Aorta (tissue), 5 donors: ENCODE measurements at regions not wholly inside any gene's neighbourhood (a gene's known extent, or its start where the extent isn't known, plus 50 kb on each side); places are given as distances from the start of the nearest gene placed in this dataset.

Source experiments
- ATAC-seq: fragments of 200-7000 bp; cut with Tn5 transposase; one replicate; pipeline ENCODE4 v1.9.1; 2022; ENCODE audit warnings: moderate library complexity; ENCODE audit not compliant: low FRiP score
- DNase-seq, 2 donors: peaks; one replicate each; pipeline ENCODE4 v3.0.0-alpha.2; 2020
- H3K27ac ChIP-seq, 2 donors: one replicate each; pipeline ENCODE4 v1.5.1; 2013; ENCODE audit warnings: low read length in 2 of 2, mild to moderate bottlenecking in 2 of 2, moderate library complexity in 2 of 2, control low read depth in 1 of 2, inconsistent platforms in 1 of 2, low read depth in 1 of 2
- H3K27me3 ChIP-seq, 2 donors: one replicate each; pipeline ENCODE4 v1.6.1; 2013; ENCODE audit warnings: control low read depth in 1 of 2, low read length in 1 of 2, mild to moderate bottlenecking in 1 of 2, moderate library complexity in 1 of 2; ENCODE audit not compliant: insufficient read depth in 2 of 2, control insufficient read depth in 1 of 2
- H3K36me3 ChIP-seq, 2 donors: one replicate each; pipeline ENCODE4 v1.6.1; 2013; ENCODE audit warnings: control low read depth in 1 of 2, low read length in 1 of 2, mild to moderate bottlenecking in 1 of 2; ENCODE audit not compliant: insufficient read depth in 2 of 2, control insufficient read depth in 1 of 2
- H3K4me1 ChIP-seq, 2 donors: one replicate each; pipeline ENCODE4 v1.6.1; 2013; ENCODE audit warnings: low read length in 2 of 2, control low read depth in 1 of 2, mild to moderate bottlenecking in 1 of 2, moderate library complexity in 1 of 2; ENCODE audit not compliant: insufficient read depth in 2 of 2, control insufficient read depth in 1 of 2
- H3K4me3 ChIP-seq, 2 donors: one replicate each; pipeline ENCODE4 v1.5.1; 2013; ENCODE audit warnings: low read length in 2 of 2, control low read depth in 1 of 2, mild to moderate bottlenecking in 1 of 2
- H3K9me3 ChIP-seq: one replicate; pipeline ENCODE4 v1.6.1; 2013; ENCODE audit warnings: mild to moderate bottlenecking, low read length; ENCODE audit not compliant: control insufficient read depth
- WGBS, 2 donors: extraction: QIAGEN DNeasy Blood & Tissue Kit; methylation state at CpG; one replicate each; pipeline ENCODE4 v1.1.7; 2013; 5-methylcytosine and 5-hydroxymethylcytosine counted together
- intact Hi-C, 2 donors: fragments of 100-400 bp; cut with DNase I; formaldehyde crosslinking; loops; one replicate each; pipeline versions ENCODE4 v1.14.2 to v1.15.0; 2022
- donor health status: healthy with polysubstance abuse.
- donor health status: Bipolar disorder and iron deficiency.
- donor health status: DM: no; HTN: no; CAD: no.
- donor health status: DM: no; HTN: no; CAD: no.
- donor health status: DM: yes; HTN: yes; CAD: no.

DNA sequence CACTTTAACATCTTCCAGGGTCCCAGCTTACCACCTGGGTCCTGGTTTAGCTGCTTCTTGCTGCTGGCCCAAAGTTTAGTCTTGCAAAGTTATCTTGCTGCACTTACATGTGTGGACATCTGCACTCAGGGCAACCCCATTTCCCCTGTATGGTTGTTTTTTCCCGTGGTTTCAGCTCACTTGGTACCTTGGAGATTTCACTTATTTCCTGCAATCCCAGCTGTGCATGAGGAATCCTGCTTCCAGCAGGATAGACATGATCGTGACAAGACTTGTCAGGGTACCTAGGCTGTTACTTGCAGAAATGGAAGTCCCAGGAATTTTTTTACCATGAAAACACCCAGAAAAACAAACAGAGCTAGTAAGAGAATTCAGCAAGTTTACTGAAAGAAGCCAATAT is 95.9 kb upstream of the LEP start:
- no peaks in the 10 kb centered on the region for H3K36me3 ChIP-seq
- 38 to 44% methylated on average over 2 of the region's 2 CpGs for WGBS, 2 donors
- H3K4me1 ChIP-seq = no peaks in the 10 kb centered on the region
- peaks cover 6% of the 10 kb centered on the region for H3K9me3 ChIP-seq
- no peak overlapping the region for H3K4me3 ChIP-seq
- H3K27ac ChIP-seq = no peak overlapping the region
- DNase-seq (no peak), ATAC-seq (no peak)
- intact Hi-C loops = no loop called here
- H3K27me3 ChIP-seq = no peaks in the 10 kb centered on the region

DNA sequence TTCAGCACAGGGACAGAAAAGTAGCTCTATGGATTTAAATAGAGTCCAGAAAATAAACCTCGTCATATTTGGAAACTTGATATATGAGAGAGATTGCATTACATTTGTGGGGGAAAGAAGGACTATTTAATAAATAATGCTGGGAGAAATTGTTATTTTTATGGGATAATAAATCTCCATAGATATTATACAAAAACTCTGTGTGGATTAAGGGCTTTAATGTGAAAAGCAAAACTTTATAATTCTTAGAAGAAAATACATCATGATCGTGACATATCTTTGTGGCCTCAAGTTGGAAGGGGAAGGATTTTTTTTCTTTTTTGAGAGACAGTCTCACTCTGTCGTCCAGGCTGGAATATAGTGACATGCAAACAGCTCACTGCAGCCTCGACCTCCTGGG is 95.0 kb upstream of the LEP start:
- WGBS, 2 donors = 32 to 45% methylated on average over 4 of the region's 4 CpGs
- no peaks in the 10 kb centered on the region for H3K27me3 ChIP-seq
- no peak overlapping the region for H3K27ac ChIP-seq
- intact Hi-C loops = no loop called here
- DNase-seq = no peak
- H3K4me1 ChIP-seq = no peaks in the 10 kb centered on the region
- no peak for ATAC-seq
- no peaks in the 10 kb centered on the region for H3K36me3 ChIP-seq
- H3K9me3 ChIP-seq = peaks cover 5% of the 10 kb centered on the region
- no peak overlapping the region for H3K4me3 ChIP-seq

DNA sequence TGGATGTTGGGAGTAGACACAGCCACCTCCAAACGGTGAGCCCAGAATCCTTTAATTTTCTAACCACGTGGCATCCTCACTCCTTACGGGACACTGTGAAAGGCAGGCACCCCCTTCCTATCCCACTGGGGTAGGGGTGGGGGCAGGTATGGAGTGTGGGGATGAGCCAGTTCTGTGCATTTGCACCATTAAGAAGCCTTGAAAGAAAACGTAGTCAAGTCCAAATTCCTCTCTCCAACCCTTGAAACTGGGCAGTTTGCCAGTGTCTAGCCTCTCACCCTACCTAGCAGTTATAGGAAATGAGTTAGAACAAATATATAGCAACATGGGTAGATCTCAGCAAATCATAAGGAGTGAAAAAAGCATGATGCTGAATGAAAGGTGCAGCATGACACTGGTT is 92.4 kb upstream of the LEP start:
- ATAC-seq = no peak

DNA sequence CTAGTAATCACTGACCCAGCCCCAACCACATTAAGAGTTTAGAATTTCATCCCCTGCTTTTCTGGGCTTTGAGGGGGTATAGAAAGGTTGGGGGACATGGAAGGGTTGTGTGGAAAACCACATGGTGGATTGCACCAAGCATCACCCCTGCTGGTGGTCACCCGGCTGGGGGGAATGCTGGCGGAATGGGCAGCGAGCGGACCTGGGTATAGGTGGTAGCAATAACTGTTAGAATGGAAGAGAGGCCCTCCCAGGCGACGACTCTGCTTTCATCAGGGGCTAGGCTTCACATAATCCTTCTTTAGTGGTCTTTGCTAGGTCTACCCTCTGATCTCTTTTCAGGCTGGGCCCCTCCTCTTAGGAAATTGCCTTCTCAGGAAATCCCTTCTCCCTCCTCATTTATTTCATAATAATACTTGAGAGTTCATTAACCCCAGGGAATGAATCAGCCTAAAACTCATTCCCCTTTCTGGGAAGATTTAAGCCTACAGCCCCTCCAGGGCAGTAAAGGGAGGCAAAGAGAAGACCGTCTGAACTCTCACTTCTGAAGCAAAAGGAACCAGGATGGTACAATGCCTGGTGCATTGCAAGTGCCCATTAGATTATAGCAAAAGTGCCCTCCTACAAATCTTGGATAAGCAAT is 90.7 kb upstream of the LEP start:
- no peak overlapping the region for H3K27ac ChIP-seq
- no peaks in the 10 kb centered on the region for H3K9me3 ChIP-seq
- no peak for DNase-seq
- intact Hi-C loops = no loop called here
- H3K4me1 ChIP-seq = no peaks in the 10 kb centered on the region
- 81 to 82% methylated on average over 7 of the region's 7 CpGs for WGBS, 2 donors
- H3K27me3 ChIP-seq = no peaks in the 10 kb centered on the region
- no peak for ATAC-seq
- no peaks in the 10 kb centered on the region for H3K36me3 ChIP-seq
- H3K4me3 ChIP-seq = no peak overlapping the region

More for the DNA sequence above, 92.4 kb upstream of the LEP start:
- intact Hi-C loops = no loop called here
- no peak overlapping the region for H3K4me3 ChIP-seq
- H3K9me3 ChIP-seq = peaks cover 4% of the 10 kb centered on the region
- no peaks in the 10 kb centered on the region for H3K27me3 ChIP-seq
- H3K36me3 ChIP-seq = no peaks in the 10 kb centered on the region
- DNase-seq = no peak
- no peak overlapping the region for H3K27ac ChIP-seq
- 41 to 44% methylated on average over 4 of the region's 4 CpGs for WGBS, 2 donors
- H3K4me1 ChIP-seq = no peaks in the 10 kb centered on the region

DNA sequence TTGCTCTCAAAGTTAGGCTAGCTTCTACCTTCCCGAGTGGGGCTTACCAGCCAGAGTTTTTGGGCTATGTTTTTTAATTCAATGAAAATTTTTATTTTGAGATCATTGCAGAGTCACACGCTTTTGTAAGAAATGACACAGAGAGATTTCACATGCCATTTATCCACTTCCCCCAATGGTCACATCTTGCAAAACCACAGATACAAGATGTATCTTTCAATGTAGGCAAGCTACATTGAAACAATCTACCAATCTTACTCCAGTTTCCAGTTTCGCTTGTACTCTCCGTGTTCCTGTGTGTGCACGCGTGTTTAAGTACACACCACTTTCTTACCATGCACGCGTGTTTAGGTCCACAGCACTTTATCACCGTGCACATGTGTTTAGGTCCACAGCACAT is 89.4 kb upstream of the LEP start:
- ATAC-seq (no peak), DNase-seq (no peak)
- H3K4me1 ChIP-seq = no peaks in the 10 kb centered on the region
- H3K27me3 ChIP-seq = no peaks in the 10 kb centered on the region
- no peaks in the 10 kb centered on the region for H3K9me3 ChIP-seq
- no peak overlapping the region for H3K4me3 ChIP-seq
- H3K27ac ChIP-seq = no peak overlapping the region
- WGBS, 2 donors = 92 to 94% methylated on average over 9 of the region's 9 CpGs
- H3K36me3 ChIP-seq = no peaks in the 10 kb centered on the region
- intact Hi-C loops = no loop called here

DNA sequence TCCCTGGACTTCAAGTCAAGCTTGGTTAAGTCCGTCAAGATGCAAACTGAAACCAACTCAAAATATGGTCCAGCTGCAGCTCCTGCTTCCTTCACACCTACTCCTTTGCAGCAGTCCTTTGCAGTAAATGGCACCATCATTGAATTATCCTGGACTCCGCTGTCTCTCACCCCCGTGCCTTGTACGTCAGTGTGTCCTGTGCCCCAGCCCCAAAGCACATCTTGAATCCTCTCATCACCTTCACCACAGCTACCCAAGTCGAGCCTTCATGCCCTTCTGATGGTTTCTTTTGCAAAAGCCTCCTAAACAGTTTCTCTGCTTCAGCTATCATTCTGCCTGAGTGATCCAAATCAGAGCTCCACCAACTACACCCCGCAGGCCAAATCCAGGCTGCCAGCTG is 88.4 kb upstream of the LEP start:
- Histone ChIP-seq H3K4me1 (no peaks in the 10 kb centered on the region), H3K27me3 (no peaks in the 10 kb centered on the region), H3K9me3 (no peaks in the 10 kb centered on the region), H3K4me3 (no peak overlapping the region), H3K36me3 (no peaks in the 10 kb centered on the region), H3K27ac (no peak overlapping the region)
- DNase-seq = no peak
- intact Hi-C loops = no loop called here
- WGBS, 2 donors = 72 to 79% methylated on average over 6 of the region's 6 CpGs
- no peak for ATAC-seq

DNA sequence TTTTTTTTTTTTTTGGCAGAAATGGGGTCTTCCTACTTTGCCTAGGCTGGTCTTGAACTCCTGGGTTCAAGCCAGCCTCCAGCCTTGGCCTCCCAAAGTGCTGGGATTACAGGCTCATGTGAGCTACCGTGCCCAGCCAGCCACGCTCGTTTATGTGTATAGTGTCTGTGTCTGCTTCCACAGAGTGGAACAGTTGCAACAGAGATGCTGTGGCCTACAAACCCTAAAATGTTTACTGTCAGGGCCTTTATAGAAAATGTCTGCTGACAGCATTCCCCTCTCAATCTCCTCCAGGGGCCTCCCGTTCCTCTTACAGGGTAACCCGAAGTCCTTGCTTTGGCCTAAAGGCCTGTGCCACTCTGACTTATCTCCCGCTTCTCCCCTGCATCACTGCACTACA is 87.6 kb upstream of the LEP start:
- DNase-seq (no peak), ATAC-seq (no peak)
- intact Hi-C loops = no loop called here
- no peak overlapping the region for H3K4me3 ChIP-seq
- H3K27me3 ChIP-seq = no peaks in the 10 kb centered on the region
- H3K4me1 ChIP-seq = no peaks in the 10 kb centered on the region
- no peak overlapping the region for H3K27ac ChIP-seq
- 88 to 89% methylated on average over 6 of the region's 6 CpGs for WGBS, 2 donors
- no peaks in the 10 kb centered on the region for H3K36me3 ChIP-seq
- H3K9me3 ChIP-seq = no peaks in the 10 kb centered on the region

DNA sequence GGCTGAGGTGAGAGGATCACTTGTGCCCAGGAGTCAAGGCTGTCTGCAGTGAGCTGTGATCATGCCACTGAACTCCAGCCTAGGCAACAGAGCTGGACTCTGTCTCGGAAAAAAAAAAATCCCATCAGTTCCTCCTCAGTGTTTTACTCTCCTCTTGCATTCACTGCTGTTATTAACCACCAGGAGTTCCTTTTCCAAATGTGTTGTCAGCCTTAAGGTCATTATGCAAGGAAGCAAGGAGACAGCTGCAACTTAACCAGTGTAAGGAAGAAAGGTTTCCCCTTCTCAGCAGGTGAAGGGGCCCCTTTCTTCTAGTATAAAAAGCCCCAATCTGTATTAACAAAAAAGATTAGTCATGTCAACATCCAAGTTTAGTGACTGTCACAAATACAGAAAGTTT is 86.6 kb upstream of the LEP start:
- 67 to 79% methylated on average over 1 of the region's 1 CpG for WGBS, 2 donors
- ATAC-seq (no peak), DNase-seq (no peak)
- Histone ChIP-seq H3K9me3 (no peaks in the 10 kb centered on the region), H3K4me3 (no peak overlapping the region), H3K27ac (no peak overlapping the region), H3K4me1 (no peaks in the 10 kb centered on the region), H3K27me3 (no peaks in the 10 kb centered on the region), H3K36me3 (no peaks in the 10 kb centered on the region)
- intact Hi-C loops = no loop called here

DNA sequence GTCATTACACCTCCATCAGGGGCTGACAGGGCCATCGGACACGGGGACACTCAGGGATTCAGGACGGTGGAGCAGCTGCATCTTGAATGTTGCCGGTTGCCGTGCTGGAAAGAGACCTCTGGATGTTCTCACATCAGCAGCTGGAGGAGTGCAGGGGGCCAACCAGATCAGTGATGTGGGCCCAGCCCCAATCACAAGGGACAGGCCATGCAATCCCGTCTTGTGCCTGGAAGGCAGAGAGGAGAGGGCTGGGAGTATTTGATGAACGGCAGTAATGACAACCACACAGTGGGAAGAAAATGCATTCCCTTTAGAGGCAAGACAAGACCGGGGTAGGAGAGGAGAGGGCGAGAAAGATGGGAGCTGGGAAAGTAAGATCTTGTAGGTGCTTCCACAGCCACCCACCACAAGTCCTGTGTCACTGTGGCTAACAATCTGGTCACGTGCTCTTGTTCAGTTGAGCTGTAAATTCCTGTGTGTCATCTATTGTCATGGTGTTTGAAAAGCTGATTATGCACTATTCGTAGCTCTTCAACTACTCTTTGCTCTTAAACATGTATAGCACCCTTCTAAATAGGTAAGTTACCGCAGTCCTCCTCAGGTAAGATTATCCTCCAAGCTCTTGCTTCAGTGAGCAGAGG is 85.9 kb upstream of the LEP start:
- intact Hi-C loops = no loop called here
- H3K36me3 ChIP-seq = no peaks in the 10 kb centered on the region
- H3K27me3 ChIP-seq = no peaks in the 10 kb centered on the region
- no peaks in the 10 kb centered on the region for H3K4me1 ChIP-seq
- no peak for DNase-seq
- no peak for ATAC-seq
- H3K27ac ChIP-seq = no peak overlapping the region
- no peak overlapping the region for H3K4me3 ChIP-seq
- no peaks in the 10 kb centered on the region for H3K9me3 ChIP-seq
- 41 to 44% methylated on average over 12 of the region's 12 CpGs for WGBS, 2 donors
